HG03135 (cell line): ENCODE measurements at regions not wholly inside any gene's neighbourhood (a gene's known extent, or its start where the extent isn't known, plus 50 kb on each side); places are given as distances from the start of the nearest gene placed in this dataset.

Source experiments
- ATAC-seq: cut with Tn5 transposase; IDR thresholded peaks from one replicate; pipeline ENCODE4 v1.9.1; 2021; ENCODE audit warnings: mild to moderate bottlenecking, moderate library complexity; ENCODE audit not compliant: unreplicated experiment

DNA sequence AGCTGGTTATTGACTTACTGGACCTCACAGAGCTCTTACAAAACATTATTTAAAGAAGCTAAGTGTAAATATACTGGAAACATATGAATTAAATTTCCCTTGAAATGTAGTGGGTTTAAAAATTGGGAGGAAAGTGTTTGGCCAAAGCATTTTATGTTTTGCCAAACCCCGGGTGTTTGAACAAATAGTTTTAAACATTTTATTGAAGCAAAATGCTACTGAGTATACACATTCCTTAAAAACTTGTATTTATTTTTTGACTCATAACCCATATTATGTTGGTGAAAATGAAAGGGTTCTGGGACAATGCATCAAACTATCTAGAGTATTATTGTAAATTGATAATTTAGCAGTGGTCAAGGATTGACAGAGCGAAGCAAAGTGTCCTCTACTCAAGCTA lies 1048.5 kb downstream of the SLC6A15 start:
- ATAC-seq = no peak

- no peak for ATAC-seq
These were observed 1053.6 kb downstream of the SLC6A15 start for GRCh38 chr12:83859021-83859420.

- no peak for ATAC-seq
These were observed 1055.8 kb downstream of the SLC6A15 start for GRCh38 chr12:83856803-83857202.

DNA sequence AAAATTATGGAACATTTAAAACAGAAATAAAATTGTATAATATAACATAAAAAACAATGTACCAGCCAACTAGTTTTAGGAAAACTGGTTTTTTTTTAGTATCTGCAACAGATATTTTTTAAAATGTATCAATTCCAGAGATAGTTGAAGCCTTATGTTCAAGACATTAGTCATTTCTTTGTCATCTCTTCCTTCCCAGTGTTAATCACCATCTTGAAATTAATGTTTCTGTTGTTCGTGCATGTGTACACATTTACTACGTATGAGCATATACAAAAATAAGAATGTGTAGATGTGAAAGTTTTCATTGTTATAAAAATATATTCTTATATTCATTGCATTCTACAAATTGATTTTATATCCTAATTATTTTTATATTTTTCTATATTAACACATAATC lies 1062.1 kb downstream of the SLC6A15 start:
- ATAC-seq = no peak

GRCh38 chr12:83848702-83849101 lies 1063.9 kb downstream of the SLC6A15 start:
- ATAC-seq = no peak

GRCh38 chr12:83843541-83843940 lies 1069.1 kb downstream of the SLC6A15 start:
- no peak for ATAC-seq

GRCh38 chr12:83841620-83842019 lies 1071.0 kb downstream of the SLC6A15 start:
- ATAC-seq = no peak

DNA sequence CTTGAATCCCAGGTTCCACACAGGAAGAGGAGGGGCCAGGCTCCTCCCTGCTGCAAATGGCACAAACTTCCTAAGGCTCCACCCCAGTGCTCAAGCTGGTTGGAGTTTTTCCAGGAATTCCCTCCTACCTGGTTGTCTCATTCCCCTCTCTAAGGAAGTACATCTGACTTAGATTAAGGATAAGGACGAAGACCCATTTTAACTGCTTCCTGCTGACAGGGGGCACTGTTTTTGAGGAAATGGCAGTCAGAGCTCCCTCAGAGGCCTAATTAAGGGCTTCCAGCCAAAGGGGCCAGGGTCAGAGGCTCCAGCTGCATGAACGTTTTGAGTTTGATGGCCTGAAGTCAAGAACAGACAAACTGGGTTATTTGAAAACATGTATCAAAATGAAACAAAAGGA lies 1084.7 kb downstream of the SLC6A15 start:
- ATAC-seq = no peak

- ATAC-seq = no peak
These were observed 1085.4 kb downstream of the SLC6A15 start for GRCh38 chr12:83827193-83827592.

DNA sequence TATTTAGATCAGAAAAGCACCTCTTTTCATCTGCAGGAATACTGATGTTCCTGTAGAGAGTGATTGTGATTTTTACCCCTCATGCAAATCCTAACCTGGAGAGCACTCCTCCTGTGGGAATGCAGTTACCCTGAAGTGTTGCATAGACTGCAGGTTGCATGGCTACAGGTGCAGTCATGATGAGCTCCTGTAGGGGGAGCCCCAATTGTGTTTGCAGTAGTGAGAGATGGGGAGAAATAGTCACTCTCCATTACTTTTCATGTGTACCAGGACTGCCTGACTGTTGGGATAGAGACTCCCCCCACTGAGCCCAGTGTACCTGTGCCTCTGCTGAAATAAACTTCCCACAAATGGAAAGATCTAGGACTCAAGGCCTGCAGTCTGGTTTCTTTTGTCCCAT lies 1086.5 kb downstream of the SLC6A15 start:
- peak; percentile 73 for ATAC-seq

DNA sequence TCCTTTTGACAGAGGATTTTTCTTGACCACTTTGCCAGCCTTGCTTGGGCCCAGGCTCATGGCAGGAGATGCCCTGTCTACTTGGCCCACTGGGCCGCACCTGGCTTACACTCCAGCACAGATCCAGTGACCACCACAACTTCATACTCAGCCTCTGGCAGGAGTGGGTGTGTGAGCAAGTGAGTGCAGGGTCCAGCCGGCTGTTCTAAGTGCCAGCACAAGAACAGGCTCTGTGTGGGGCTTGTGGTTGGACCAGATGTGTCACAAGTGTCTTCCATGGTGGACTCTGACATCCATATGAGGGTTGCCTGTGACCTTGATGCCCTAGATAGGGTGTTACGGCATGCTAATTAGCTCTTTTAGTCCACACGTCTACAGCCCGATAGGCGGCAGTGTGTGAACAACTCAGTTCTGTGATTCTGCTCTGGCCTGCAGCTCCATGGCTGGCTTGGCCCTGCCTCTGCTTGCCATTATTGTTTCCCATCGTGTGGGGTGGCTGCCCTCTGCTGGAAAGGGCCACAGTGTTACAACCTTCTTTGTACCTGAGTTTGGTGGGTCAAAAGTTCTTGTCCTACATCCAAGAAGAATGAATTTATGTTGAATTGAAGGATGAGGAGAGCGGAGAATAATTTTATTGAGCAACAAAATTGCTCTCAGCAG lies 1089.1 kb downstream of the SLC6A15 start:
- peak; percentile 94 for ATAC-seq

- no peak for ATAC-seq
These were observed 1090.6 kb downstream of the SLC6A15 start for GRCh38 chr12:83821967-83822366.

DNA sequence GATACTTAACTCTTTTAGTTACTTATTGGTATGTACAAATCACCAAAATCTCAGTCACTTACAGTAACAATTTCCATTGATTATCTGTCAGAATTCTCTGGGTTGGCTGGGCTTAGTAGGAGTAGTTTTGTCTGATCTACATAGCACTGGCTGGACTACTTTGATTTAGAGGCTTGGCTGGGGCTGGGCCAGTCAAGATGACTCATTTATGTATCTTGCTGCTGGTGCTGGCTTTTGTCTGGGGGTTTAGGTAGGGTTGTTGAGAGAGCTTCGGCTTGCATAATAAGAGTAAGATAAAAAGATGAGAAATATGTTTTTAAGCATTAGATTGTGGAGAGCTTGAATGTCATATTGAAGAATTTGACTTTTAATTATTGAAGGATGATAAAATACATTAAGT lies 1093.7 kb downstream of the SLC6A15 start:
- no peak for ATAC-seq

DNA sequence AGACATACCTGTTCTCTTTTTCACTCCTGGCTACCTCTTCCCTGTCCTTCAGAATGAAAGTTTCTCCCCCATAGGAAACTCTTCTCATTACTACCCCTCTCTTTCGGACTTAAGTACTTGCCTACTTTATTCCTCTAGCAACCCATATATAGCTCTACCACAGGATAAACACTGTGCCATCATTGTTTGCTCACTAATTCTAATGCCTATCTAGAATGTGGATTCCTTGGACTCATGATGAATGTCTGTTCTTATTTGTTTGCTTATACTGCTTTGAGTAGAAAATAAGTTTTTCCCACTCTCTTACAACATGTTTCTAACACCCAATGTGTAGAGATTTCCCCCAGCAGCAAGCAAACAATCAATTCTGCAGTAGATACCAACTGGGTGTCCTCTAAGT lies 1094.9 kb downstream of the SLC6A15 start:
- ATAC-seq = no peak

DNA sequence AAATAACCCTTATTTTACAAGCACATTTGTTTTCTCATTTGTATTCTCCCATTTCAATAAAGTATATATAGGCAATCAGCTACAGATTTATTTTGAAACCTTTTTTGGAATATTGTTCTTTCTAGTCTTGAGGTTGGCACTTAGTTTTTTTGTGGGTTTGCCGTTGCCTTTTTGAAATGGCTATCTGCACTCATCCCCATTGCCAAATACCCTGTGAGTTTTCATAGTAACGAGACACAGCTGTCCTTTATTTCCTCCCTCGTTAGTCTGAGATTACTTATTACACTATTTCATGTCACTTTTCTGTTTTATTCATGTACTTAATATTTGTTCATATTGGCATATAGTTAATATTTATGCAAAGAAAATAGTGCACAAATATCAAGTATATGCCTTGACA lies 1104.0 kb downstream of the SLC6A15 start:
- no peak for ATAC-seq

GRCh38 chr12:83807871-83808270 lies 1104.7 kb downstream of the SLC6A15 start:
- ATAC-seq = no peak

DNA sequence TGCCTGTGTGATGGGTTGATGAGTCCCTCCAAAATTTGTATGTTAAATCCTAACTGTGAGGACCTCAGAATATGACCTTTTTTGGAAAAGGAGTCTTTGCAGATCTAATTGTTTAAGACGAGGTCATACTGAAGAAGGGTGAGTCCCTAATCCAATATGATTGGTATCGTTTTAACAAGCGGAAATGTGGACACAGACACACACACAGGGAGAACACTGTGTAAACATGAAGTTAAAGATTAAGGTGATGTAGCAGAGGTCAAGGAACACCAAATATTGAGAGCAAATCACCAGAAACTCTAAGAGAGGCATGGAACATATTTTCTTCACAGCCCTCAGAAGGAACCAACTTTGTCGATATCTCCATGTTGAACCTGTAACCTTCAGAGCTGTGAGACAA lies 1106.7 kb downstream of the SLC6A15 start:
- no peak for ATAC-seq

DNA sequence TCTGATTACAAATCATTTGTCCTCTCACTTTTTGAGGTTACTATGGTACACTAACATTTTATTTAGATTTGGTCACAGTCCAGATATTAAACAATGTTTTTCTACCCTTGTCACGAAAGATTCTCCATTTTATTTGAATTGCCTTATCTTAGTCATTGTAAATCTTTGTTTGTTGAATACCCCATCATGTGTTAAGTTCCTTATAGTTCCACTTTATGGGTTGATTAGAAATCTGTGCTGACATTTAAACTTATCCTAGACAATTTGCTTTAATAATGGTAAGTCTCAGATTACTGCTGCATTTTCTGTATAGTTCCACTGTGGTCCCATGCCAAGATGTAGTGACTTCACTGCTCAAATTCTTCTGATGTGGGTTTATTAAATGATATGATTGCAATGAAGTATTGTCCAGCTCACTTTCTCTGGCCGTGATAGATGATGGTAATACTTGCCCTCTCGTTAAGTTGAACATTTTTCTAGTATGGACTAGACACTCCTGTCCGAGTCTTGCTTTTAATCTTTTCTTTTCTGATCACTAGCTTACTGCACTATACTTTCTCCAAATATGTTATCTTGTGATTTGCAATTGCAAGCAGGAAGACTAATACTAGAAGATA lies 1107.3 kb downstream of the SLC6A15 start:
- ATAC-seq = no peak

DNA sequence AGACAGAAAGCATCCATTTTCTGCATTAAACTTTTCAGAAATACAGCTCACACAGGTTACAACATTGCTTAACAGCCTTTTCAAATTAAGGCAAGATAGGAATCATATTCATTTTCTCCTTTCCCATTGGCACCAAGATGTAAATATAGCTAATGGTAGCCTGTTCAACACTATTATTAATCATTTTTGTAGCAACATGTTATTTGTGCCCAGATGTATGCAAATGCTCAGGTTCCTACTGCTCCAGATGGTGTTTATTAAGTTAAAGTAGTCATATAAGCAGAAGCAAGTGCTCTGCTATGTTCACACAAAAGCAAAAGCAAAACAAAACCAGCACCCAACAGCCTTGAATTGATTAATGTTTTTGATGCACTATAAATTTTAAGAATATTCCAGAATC lies 1110.6 kb downstream of the SLC6A15 start:
- ATAC-seq = no peak

- ATAC-seq = no peak
These were observed 1112.6 kb downstream of the SLC6A15 start for GRCh38 chr12:83800022-83800421.

DNA sequence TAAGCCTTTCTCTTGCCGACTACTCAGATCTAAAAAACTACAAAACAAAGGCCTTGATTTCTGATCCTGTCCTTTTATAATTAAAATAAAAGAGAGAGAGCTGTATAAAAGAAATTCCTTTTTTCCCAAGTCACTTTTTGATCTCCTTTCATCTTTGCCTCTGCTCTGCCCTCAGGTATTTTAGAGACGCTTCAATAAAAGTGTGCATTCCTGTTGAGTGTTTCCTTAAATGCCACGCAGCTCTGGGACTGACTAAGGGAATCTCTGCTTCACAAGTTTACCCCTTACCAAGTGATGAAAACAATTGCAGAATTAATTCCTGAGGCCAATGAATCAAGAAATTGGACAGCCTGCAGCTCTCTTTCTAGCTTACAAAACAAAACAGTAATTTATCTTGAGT lies 1109.8 kb downstream of the TMTC2 start:
- no peak for ATAC-seq

GRCh38 chr12:83793616-83794015 lies 1106.9 kb downstream of the TMTC2 start:
- no peak for ATAC-seq

- no peak for ATAC-seq
These were observed 1097.7 kb downstream of the TMTC2 start for GRCh38 chr12:83784298-83784890.
